Astrocyte (in vitro differentiated cells and primary cell): ENCODE measurements at regions not wholly inside any gene's neighbourhood (a gene's known extent, or its start where the extent isn't known, plus 50 kb on each side); places are given as distances from the start of the nearest gene placed in this dataset.

Source experiments
- CTCF ChIP-seq: IDR thresholded peaks from 2 replicates; pipeline ENCODE4 v1.5.1; 2011; ENCODE audit warnings: low read depth, mild to moderate bottlenecking, inconsistent platforms, low read length, moderate library complexity; ENCODE audit not compliant: insufficient read depth
- EZH2 ChIP-seq: IDR thresholded peaks from 2 replicates; pipeline ENCODE4 v1.6.1; 2012; ENCODE audit warnings: mild to moderate bottlenecking, low read length, inconsistent platforms; ENCODE audit not compliant: insufficient read depth

DNA sequence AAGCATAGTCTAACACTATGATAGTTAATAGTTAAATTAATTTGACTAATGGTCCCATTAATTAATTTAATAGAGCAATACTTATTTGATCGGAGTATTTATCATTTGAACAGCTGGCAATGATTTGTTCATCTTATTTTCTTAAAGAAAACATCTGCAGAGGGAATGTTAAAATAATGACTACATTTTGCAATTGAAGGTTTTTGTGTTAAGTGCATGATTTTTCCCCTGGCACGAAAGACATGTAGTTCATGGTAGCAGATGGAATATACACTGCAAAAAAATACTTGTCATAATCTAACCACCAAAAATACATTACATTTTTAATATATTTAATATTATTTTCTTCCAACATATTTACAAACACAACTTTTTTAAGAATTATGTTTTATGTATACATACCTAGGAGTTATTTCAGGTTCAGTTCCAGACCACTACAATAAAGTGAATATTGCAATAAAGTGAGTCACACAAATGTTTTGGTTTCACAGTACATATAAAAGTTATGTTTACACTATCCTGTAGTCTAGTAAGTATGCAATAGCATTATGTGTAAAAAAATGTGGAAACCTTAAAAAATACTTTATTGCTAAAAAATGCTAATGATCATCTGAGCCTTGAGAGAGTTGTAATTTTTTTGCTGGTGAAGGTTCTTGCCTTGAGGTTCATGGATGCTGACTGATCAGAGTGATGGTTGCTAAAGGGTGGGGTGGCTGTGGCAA is 292.6 kb upstream of the DAB2 start:
- TF ChIP-seq CTCF (no peak), EZH2 (no peak)
